Kidney tubule cell (primary cell): ENCODE measurements at regions not wholly inside any gene's neighbourhood (a gene's known extent, or its start where the extent isn't known, plus 50 kb on each side); places are given as distances from the start of the nearest gene placed in this dataset.
"Not testable (repeated sequence)": the region's sequence is repeated elsewhere in the genome, so short reads cannot be mapped to it uniquely, and the experiment has no call there.

Experiments
- DNase-seq: peaks from one replicate; pipeline ENCODE4 v3.0.0-alpha.2; 2018; ENCODE audit warnings: low spot score

- DNase-seq: no peak
These were observed 1211.3 kb downstream of the REEP3 start for GRCh38 chr10:64732372-64732957.

GRCh38 chr10:64733980-64734379 is 1212.8 kb downstream of the REEP3 start:
- DNase-seq: peak; percentile 48

GRCh38 chr10:64738462-64738861 is 1217.3 kb downstream of the REEP3 start:
- DNase-seq: no peak

- no peak for DNase-seq
These were observed 1224.4 kb downstream of the REEP3 start for GRCh38 chr10:64745565-64745964.

- no peak for DNase-seq
These were observed 1229.5 kb downstream of the REEP3 start for GRCh38 chr10:64750672-64751071.

GRCh38 chr10:64753516-64753915 is 1232.3 kb downstream of the REEP3 start:
- no peak for DNase-seq

GRCh38 chr10:64760371-64760770 is 1239.2 kb downstream of the REEP3 start:
- no peak for DNase-seq

- no peak for DNase-seq
These were observed 1241.7 kb downstream of the REEP3 start for GRCh38 chr10:64762861-64763260.

- DNase-seq: no peak
These were observed 1244.3 kb downstream of the REEP3 start for GRCh38 chr10:64765498-64765897.

GRCh38 chr10:64771253-64772050 is 1250.3 kb downstream of the REEP3 start:
- peak; percentile 12 for DNase-seq

- DNase-seq: peak; percentile 50
These were observed 1252.2 kb downstream of the REEP3 start for GRCh38 chr10:64773357-64773756.

- not testable (repeated sequence) for DNase-seq
These were observed 1263.2 kb downstream of the REEP3 start for GRCh38 chr10:64784451-64784850.

- no peak for DNase-seq
These were observed 1264.6 kb downstream of the REEP3 start for GRCh38 chr10:64785816-64786215.

- DNase-seq: no peak
These were observed 1265.8 kb downstream of the REEP3 start for GRCh38 chr10:64786989-64787388.

- DNase-seq: no peak
These were observed 1274.6 kb downstream of the REEP3 start for GRCh38 chr10:64795847-64796246.

GRCh38 chr10:64798297-64798696 is 1277.1 kb downstream of the REEP3 start:
- no peak for DNase-seq

- DNase-seq: not testable (repeated sequence)
These were observed 1287.0 kb downstream of the REEP3 start for GRCh38 chr10:64808233-64808632.

GRCh38 chr10:64810046-64810445 is 1288.8 kb downstream of the REEP3 start:
- DNase-seq: peak; percentile 76

GRCh38 chr10:64813391-64813790 is 1292.2 kb downstream of the REEP3 start:
- DNase-seq: no peak

GRCh38 chr10:64814201-64814600 is 1293.0 kb downstream of the REEP3 start:
- DNase-seq: no peak

- no peak for DNase-seq
These were observed 1308.7 kb downstream of the REEP3 start for GRCh38 chr10:64829888-64830412.

- DNase-seq: no peak
These were observed 1309.7 kb downstream of the REEP3 start for GRCh38 chr10:64830869-64831268.

GRCh38 chr10:64840341-64840740 is 1319.1 kb downstream of the REEP3 start:
- DNase-seq: no peak
